ENCODE measurements at regions not wholly inside any gene's neighbourhood (a gene's known extent, or its start where the extent isn't known, plus 50 kb on each side); places are given as distances from the start of the nearest gene placed in this dataset.

DNA sequence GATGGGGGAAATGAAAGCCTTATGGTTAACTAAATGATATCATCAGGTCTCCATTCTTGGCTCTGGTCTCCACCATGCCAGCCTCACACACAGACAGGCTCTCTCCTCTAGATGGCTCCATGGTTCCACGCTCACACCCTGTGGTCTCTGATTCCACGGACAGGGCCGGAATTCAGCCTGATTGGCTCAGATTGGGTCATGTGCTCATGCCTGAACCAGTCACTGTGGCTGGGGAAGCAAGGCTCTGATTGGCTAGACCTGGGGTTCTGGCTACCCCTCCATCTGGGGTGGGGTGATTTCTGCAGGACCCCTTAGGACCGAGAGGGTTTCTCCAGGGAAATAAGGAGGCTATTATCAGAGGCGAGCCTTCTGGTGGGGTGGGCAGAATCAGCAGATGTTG is 277.0 kb downstream of the PTPRU start:
- FAIRE-seq, result peak; percentile 62
- no peaks in the 10 kb centered on the region for H3K36me3 Mint-ChIP-seq (ENCODE audit: low read depth, unreplicated experiment)
- peaks cover 45% of the 10 kb centered on the region for H3K27me3 Mint-ChIP-seq (ENCODE audit: low read depth, unreplicated experiment)

DNA sequence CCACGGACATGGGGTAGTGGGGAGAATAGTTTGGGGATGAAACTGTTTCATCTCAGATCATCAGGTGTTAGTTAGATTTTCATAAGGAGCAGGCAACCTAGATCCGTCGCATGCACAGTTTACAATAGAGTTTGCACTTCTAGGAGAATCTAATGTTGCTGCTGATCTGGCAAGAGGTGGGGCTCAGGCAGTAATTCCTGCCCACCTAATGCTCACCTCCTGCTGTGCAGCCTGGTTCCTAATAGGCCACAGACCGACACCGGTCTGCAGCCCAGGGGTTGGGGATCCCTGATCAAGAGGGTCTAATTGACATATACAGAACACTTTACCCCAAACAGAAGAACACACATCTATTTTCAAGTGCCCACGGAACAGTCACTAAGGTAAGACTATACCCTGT is 275.1 kb downstream of the PTPRU start:
- no peak overlapping the region for H2AFZ ChIP-seq (ENCODE audit: low read depth, low read length)
- peaks cover 3% of the 10 kb centered on the region for H3K9me3 Mint-ChIP-seq (ENCODE audit: unreplicated experiment)
- H4K20me1 ChIP-seq (ENCODE audit: insufficient read depth, low read length), result no peaks in the 10 kb centered on the region
- TF ChIP-seq, protein P1, sequence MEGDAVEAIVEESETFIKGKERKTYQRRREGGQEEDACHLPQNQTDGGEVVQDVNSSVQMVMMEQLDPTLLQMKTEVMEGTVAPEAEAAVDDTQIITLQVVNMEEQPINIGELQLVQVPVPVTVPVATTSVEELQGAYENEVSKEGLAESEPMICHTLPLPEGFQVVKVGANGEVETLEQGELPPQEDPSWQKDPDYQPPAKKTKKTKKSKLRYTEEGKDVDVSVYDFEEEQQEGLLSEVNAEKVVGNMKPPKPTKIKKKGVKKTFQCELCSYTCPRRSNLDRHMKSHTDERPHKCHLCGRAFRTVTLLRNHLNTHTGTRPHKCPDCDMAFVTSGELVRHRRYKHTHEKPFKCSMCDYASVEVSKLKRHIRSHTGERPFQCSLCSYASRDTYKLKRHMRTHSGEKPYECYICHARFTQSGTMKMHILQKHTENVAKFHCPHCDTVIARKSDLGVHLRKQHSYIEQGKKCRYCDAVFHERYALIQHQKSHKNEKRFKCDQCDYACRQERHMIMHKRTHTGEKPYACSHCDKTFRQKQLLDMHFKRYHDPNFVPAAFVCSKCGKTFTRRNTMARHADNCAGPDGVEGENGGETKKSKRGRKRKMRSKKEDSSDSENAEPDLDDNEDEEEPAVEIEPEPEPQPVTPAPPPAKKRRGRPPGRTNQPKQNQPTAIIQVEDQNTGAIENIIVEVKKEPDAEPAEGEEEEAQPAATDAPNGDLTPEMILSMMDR (IDR thresholded peaks at IDR 0.05; ENCODE audit: insufficient read depth, low read depth, low read length), result no peak
- TF ChIP-seq EZH2 (IDR thresholded peaks at IDR 0.05; ENCODE audit: insufficient read depth, low read length), result no peak
- no peak overlapping the region for H3K9ac ChIP-seq (ENCODE audit: low read length)
- no peaks in the 10 kb centered on the region for H3K79me2 ChIP-seq (ENCODE audit: insufficient read depth, low read length)
- no peak overlapping the region for H3K27ac ChIP-seq (ENCODE audit: low read depth, low read length)
- H3K4me1 Mint-ChIP-seq (ENCODE audit: low read depth, unreplicated experiment), result no peaks in the 10 kb centered on the region
- H3K4me2 ChIP-seq (ENCODE audit: low read length), result no peak overlapping the region
- H3K27me3 Mint-ChIP-seq (ENCODE audit: low read depth, unreplicated experiment), result peaks cover 41% of the 10 kb centered on the region
- H3K4me1 ChIP-seq (ENCODE audit: insufficient read depth, low read length), result no peaks in the 10 kb centered on the region
- no peak overlapping the region for H3K4me3 Mint-ChIP-seq (ENCODE audit: unreplicated experiment)
- peaks cover 6% of the 10 kb centered on the region for H3K27me3 ChIP-seq (ENCODE audit: insufficient read depth, low read length)
- no peak for FAIRE-seq
- H3K36me3 Mint-ChIP-seq (ENCODE audit: low read depth, unreplicated experiment), result no peaks in the 10 kb centered on the region
- no peaks in the 10 kb centered on the region for H3K9me3 ChIP-seq (ENCODE audit: insufficient read depth, low read depth, low read length)
- no peak overlapping the region for H3K4me3 ChIP-seq (ENCODE audit: insufficient read depth, low read depth, low read length)
- H3K27ac Mint-ChIP-seq (ENCODE audit: unreplicated experiment), result no peak overlapping the region
- H3K36me3 ChIP-seq (ENCODE audit: insufficient read depth, low read length), result no peaks in the 10 kb centered on the region
- DNase-seq (ENCODE audit: low read depth), result no peak

More for the DNA sequence above, 277.0 kb downstream of the PTPRU start:
- Mint-ChIP-seq H3K4me3 (ENCODE audit: unreplicated experiment) (no peak overlapping the region), H3K9me3 (ENCODE audit: unreplicated experiment) (peaks cover 3% of the 10 kb centered on the region), H3K27ac (ENCODE audit: unreplicated experiment) (no peak overlapping the region), H3K4me1 (ENCODE audit: low read depth, unreplicated experiment) (no peaks in the 10 kb centered on the region)
- H4K20me1 ChIP-seq (ENCODE audit: insufficient read depth, low read length), result no peaks in the 10 kb centered on the region
- no peaks in the 10 kb centered on the region for H3K4me1 ChIP-seq (ENCODE audit: insufficient read depth, low read length)
- no peak overlapping the region for H3K4me3 ChIP-seq (ENCODE audit: insufficient read depth, low read depth, low read length)
- no peak overlapping the region for H2AFZ ChIP-seq (ENCODE audit: low read depth, low read length)
- H3K4me2 ChIP-seq (ENCODE audit: low read length), result no peak overlapping the region
- H3K36me3 ChIP-seq (ENCODE audit: insufficient read depth, low read length), result no peaks in the 10 kb centered on the region
- no peak overlapping the region for H3K9ac ChIP-seq (ENCODE audit: low read length)
- H3K27me3 ChIP-seq (ENCODE audit: insufficient read depth, low read length), result peaks cover 6% of the 10 kb centered on the region
- H3K27ac ChIP-seq (ENCODE audit: low read depth, low read length), result no peak overlapping the region
- H3K9me3 ChIP-seq (ENCODE audit: insufficient read depth, low read depth, low read length), result no peaks in the 10 kb centered on the region
- TF ChIP-seq, protein P1 (IDR thresholded peaks at IDR 0.05; ENCODE audit: insufficient read depth, low read depth, low read length), result peak; percentile 76
- TF ChIP-seq EZH2 (IDR thresholded peaks at IDR 0.05; ENCODE audit: insufficient read depth, low read length), result no peak
- peak; percentile 65 for DNase-seq (ENCODE audit: low read depth)
- no peaks in the 10 kb centered on the region for H3K79me2 ChIP-seq (ENCODE audit: insufficient read depth, low read length)

DNA sequence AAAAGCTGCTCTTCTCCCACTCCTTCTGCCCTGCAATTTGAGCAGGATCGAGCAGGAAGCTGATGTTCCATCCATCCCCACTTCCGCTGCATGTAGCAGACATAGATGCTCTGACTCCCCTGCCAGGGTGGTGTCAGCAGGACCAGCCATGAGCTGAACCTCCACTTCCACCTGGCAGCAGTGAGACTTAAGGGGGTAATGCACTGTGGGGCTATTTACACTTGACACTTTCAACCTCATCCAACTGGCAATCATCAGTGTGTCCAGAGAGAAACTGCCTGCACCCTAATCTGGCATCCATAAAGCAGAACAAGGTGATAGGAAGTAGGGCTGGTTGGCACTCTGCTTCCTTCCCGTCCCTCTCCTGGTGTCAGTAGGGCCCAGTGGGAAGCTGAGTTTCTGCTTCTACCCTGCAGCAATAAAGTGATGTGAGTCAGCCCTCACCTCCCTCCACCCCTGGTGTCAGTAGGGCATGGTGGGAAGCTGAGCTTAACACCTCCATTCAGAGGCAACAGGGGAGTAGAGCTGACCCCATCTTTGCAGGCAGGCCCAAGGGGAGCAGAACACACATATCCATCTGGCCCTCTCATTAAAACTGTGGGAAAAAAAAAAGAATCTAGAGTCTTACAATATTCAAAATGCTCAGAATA is 272.3 kb downstream of the PTPRU start:
- H3K36me3 ChIP-seq (ENCODE audit: insufficient read depth, low read length), result no peaks in the 10 kb centered on the region
- H3K9me3 ChIP-seq (ENCODE audit: insufficient read depth, low read depth, low read length), result no peaks in the 10 kb centered on the region
- FAIRE-seq (no peak), DNase-seq (ENCODE audit: low read depth) (no peak)
- H3K4me3 ChIP-seq (ENCODE audit: insufficient read depth, low read depth, low read length), result no peak overlapping the region
- TF ChIP-seq, protein P1 (IDR thresholded peaks at IDR 0.05; ENCODE audit: insufficient read depth, low read depth, low read length), result no peak
- no peak for TF ChIP-seq EZH2 (IDR thresholded peaks at IDR 0.05; ENCODE audit: insufficient read depth, low read length)
- no peaks in the 10 kb centered on the region for H3K4me1 Mint-ChIP-seq (ENCODE audit: low read depth, unreplicated experiment)
- no peak overlapping the region for H3K4me3 Mint-ChIP-seq (ENCODE audit: unreplicated experiment)
- H3K36me3 Mint-ChIP-seq (ENCODE audit: low read depth, unreplicated experiment), result no peaks in the 10 kb centered on the region
- no peak overlapping the region for H3K9ac ChIP-seq (ENCODE audit: low read length)
- no peaks in the 10 kb centered on the region for H3K4me1 ChIP-seq (ENCODE audit: insufficient read depth, low read length)
- no peak overlapping the region for H3K27ac ChIP-seq (ENCODE audit: low read depth, low read length)
- no peak overlapping the region for H3K27ac Mint-ChIP-seq (ENCODE audit: unreplicated experiment)
- H2AFZ ChIP-seq (ENCODE audit: low read depth, low read length), result no peak overlapping the region
- H3K79me2 ChIP-seq (ENCODE audit: insufficient read depth, low read length), result no peaks in the 10 kb centered on the region
- peaks cover 6% of the 10 kb centered on the region for H3K27me3 ChIP-seq (ENCODE audit: insufficient read depth, low read length)
- H3K4me2 ChIP-seq (ENCODE audit: low read length), result no peak overlapping the region
- no peaks in the 10 kb centered on the region for H4K20me1 ChIP-seq (ENCODE audit: insufficient read depth, low read length)
- peaks cover 41% of the 10 kb centered on the region for H3K27me3 Mint-ChIP-seq (ENCODE audit: low read depth, unreplicated experiment)
- H3K9me3 Mint-ChIP-seq (ENCODE audit: unreplicated experiment), result peaks cover 2% of the 10 kb centered on the region
